ENCODE measurements at regions not wholly inside any gene's neighbourhood (a gene's known extent, or its start where the extent isn't known, plus 50 kb on each side); places are given as distances from the start of the nearest gene placed in this dataset.

GRCh38 chr16:17749706-17750105 is 278.9 kb upstream of the XYLT1 start:
- TF ChIP-seq, protein P1, sequence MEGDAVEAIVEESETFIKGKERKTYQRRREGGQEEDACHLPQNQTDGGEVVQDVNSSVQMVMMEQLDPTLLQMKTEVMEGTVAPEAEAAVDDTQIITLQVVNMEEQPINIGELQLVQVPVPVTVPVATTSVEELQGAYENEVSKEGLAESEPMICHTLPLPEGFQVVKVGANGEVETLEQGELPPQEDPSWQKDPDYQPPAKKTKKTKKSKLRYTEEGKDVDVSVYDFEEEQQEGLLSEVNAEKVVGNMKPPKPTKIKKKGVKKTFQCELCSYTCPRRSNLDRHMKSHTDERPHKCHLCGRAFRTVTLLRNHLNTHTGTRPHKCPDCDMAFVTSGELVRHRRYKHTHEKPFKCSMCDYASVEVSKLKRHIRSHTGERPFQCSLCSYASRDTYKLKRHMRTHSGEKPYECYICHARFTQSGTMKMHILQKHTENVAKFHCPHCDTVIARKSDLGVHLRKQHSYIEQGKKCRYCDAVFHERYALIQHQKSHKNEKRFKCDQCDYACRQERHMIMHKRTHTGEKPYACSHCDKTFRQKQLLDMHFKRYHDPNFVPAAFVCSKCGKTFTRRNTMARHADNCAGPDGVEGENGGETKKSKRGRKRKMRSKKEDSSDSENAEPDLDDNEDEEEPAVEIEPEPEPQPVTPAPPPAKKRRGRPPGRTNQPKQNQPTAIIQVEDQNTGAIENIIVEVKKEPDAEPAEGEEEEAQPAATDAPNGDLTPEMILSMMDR (IDR thresholded peaks at IDR 0.05), result no peak
- no peak for TF ChIP-seq POLR2AphosphoS5 (IDR thresholded peaks at IDR 0.05)
- no peak for TF ChIP-seq POLR2A (IDR thresholded peaks at IDR 0.05)

All from breast epithelium (tissue), 3 donors.